ENCODE measurements at regions not wholly inside any gene's neighbourhood (a gene's known extent, or its start where the extent isn't known, plus 50 kb on each side); places are given as distances from the start of the nearest gene placed in this dataset.

DNA sequence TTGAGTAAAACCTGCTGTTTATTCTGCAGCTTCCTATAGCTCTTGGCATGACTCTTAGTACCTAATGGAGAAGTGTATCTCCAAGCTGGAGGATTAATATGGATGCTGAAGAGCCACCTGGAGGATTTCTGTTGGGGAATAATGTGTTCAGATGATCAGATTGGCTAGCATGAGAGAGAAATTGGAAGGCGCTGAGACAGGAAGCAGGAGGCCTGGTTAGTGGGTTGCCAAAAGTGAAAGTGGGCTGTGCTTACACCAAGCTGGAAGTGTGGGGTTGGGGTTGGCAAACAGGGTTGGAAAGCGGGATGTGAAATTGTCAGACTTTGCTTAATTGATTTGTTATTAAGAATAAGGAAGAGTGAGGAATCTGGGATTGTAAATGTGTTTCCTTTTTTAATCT, 111.8 kb upstream of the PLPP4 start:
- no peak overlapping the region for H3K9ac ChIP-seq (ENCODE audit: low read depth, low read length)
- no peaks in the 10 kb centered on the region for H3K36me3 ChIP-seq (ENCODE audit: insufficient read depth, low read length)
- H3K9me3 ChIP-seq (ENCODE audit: control insufficient read depth, insufficient read depth, low read length), result no peaks in the 10 kb centered on the region

GRCh38 chr10:120347644-120348043, 109.4 kb upstream of the PLPP4 start:
- Histone ChIP-seq H3K9ac (ENCODE audit: low read depth, low read length) (no peak overlapping the region), H3K9me3 (ENCODE audit: control insufficient read depth, insufficient read depth, low read length) (no peaks in the 10 kb centered on the region), H3K4me1 (ENCODE audit: insufficient read depth, low read length) (no peaks in the 10 kb centered on the region; the same call in 1 of the 2 replicates), H3K36me3 (ENCODE audit: insufficient read depth, low read length) (no peaks in the 10 kb centered on the region)

More for the DNA sequence above, 111.8 kb upstream of the PLPP4 start:
- no peaks in the 10 kb centered on the region; the same call in 1 of the 2 replicates for H3K4me1 ChIP-seq (ENCODE audit: insufficient read depth, low read length)

DNA sequence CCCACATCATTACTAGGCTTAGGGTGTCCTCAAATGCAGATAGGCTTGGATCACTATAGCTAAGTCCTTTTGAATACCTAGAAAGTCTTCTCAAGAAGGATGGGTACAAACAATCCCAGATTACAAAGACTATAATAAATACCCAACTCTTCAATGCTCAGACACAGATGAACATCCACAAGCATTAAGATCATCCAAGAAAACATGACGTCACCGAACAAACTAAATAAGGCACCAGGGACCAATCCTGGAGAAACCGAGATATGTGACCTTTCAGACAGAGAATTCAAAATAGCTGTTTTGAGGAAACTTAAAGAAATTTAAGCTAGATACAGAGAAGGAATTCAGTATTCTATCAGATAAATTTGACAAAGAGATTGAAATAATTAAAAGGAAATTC, 108.0 kb upstream of the PLPP4 start:
- Histone ChIP-seq H3K9ac (ENCODE audit: low read depth, low read length) (no peak overlapping the region), H3K9me3 (ENCODE audit: control insufficient read depth, insufficient read depth, low read length) (no peaks in the 10 kb centered on the region), H3K36me3 (ENCODE audit: insufficient read depth, low read length) (no peaks in the 10 kb centered on the region), H3K4me1 (ENCODE audit: insufficient read depth, low read length) (no peaks in the 10 kb centered on the region)

DNA sequence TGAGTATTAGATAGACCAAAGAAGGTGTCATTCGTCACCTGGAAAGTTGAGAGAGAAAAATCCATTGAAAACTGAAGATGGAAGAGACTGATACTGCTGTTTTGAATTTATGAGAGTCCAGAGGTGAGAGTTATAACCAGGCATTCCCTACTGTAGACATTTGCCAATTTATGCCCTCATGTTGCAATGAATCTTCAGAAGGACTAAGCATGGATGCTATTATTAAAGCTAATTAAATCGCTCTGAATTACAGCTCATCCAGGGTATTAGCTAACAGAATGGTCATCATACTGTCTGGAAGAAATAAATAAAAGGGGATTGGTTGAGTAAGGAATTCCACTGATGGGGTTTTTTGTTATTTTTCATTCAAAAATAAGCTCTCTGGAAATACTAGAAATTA, 101.6 kb upstream of the PLPP4 start:
- H3K9me3 ChIP-seq (ENCODE audit: control insufficient read depth, insufficient read depth, low read length), result no peaks in the 10 kb centered on the region
- no peaks in the 10 kb centered on the region for H3K4me1 ChIP-seq (ENCODE audit: insufficient read depth, low read length)
- no peak overlapping the region for H3K9ac ChIP-seq (ENCODE audit: low read depth, low read length)
- H3K36me3 ChIP-seq (ENCODE audit: insufficient read depth, low read length), result no peaks in the 10 kb centered on the region

DNA sequence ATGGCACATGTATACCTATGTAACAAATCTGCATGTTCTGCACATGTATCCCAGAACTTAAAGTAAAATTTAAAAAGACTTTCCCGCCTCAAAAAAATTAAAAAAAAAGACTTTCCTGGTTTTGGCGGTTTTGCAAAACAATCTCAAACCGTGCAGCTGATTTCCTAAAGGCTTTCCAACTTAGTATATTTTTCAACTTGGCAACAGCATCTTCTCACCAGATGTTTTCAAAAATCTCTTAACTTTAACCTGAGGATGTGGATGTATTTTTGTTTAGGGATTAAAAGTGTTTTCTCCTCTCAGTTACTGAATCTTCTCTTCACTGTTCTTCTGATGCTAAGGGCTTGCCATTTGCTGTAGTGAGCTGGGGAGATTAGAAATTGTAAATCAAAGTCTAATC, 96.5 kb upstream of the PLPP4 start:
- Histone ChIP-seq H3K36me3 (ENCODE audit: insufficient read depth, low read length) (no peaks in the 10 kb centered on the region), H3K9me3 (ENCODE audit: control insufficient read depth, insufficient read depth, low read length) (no peaks in the 10 kb centered on the region), H3K4me1 (ENCODE audit: insufficient read depth, low read length) (no peaks in the 10 kb centered on the region), H3K9ac (ENCODE audit: low read depth, low read length) (no peak overlapping the region)

DNA sequence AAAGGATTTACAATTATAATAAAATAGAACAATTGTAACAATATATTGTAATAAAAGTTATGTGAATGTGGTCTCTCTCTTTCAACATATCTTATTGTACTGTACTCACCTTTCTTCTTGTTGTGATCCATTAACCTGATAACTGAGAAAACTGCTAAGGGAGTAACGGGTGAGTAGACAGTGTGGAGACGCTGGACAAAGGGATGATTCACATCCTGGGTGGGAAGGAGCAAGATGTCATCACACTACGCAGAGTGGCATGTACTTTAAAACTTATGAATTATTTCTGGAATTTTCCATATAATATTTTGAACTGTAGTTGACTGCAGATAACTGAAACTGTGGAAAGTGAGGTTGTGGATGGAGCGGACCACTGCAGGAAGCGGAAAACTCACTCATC, 91.2 kb upstream of the PLPP4 start:
- Histone ChIP-seq H3K4me1 (ENCODE audit: insufficient read depth, low read length) (no peaks in the 10 kb centered on the region), H3K36me3 (ENCODE audit: insufficient read depth, low read length) (no peaks in the 10 kb centered on the region), H3K9ac (ENCODE audit: low read depth, low read length) (no peak overlapping the region), H3K9me3 (ENCODE audit: control insufficient read depth, insufficient read depth, low read length) (no peaks in the 10 kb centered on the region)

DNA sequence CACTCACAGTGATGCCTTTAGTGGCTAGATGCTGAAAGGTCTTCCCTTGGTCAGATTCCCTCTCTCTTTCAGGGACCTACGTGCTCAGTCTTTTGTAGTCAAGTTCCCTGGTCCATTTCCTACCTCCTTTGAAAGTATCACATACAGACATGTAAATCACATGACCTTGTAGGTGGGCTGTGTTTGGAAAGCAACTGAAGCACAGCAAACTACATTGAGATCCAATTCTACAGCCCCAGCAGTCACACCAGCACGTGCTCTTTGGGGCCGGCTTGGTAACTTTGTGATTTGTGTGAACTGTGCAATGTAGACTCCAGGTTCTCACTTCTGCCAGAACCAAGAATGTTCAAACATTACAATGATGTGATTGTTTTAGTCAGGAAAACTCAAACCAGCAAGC, 89.7 kb upstream of the PLPP4 start:
- no peaks in the 10 kb centered on the region for H3K4me1 ChIP-seq (ENCODE audit: insufficient read depth, low read length)
- H3K36me3 ChIP-seq (ENCODE audit: insufficient read depth, low read length), result no peaks in the 10 kb centered on the region
- H3K9me3 ChIP-seq (ENCODE audit: control insufficient read depth, insufficient read depth, low read length), result no peaks in the 10 kb centered on the region
- H3K9ac ChIP-seq (ENCODE audit: low read depth, low read length), result no peak overlapping the region

DNA sequence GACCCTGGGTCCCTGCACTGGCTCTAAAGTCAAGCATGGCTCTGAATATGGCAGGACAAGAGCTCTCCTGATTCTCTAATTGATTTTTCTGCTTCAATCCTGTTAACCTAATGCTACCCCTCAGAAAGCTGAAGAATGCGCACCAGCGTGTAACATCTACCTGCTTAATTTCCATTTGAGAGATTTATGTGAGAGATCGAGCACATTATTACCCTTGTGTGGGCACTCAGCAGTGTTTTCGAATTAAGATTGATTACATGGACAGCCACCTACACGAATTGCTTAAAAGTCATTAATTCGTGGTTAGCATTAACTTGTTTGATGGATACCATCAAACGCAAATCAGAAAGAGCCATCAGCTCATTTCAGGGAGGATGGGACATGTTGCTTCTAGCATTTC, 88.7 kb upstream of the PLPP4 start:
- Histone ChIP-seq H3K9ac (ENCODE audit: low read depth, low read length) (no peak overlapping the region), H3K9me3 (ENCODE audit: control insufficient read depth, insufficient read depth, low read length) (no peaks in the 10 kb centered on the region), H3K4me1 (ENCODE audit: insufficient read depth, low read length) (no peaks in the 10 kb centered on the region), H3K36me3 (ENCODE audit: insufficient read depth, low read length) (no peaks in the 10 kb centered on the region)

DNA sequence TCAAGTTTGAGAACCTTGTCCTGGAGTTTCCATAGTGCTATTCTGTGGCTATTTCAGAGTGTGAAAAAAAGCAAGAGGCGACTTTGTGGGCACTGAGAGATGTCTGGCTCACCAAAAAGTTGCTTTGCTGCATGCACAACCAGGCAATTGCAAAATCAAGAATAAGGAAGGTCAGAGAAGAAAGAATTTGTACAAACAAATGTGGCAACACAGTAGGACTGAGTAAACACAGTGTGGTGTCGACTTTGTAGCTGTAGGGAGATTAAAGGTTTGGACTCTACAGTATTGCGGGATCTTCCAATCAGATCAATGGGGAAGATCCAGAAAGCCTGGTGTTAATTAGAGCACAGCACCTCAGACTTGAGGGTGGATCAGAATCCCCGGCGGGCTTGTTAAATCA, 88.1 kb upstream of the PLPP4 start:
- Histone ChIP-seq H3K4me1 (ENCODE audit: insufficient read depth, low read length) (no peaks in the 10 kb centered on the region), H3K9ac (ENCODE audit: low read depth, low read length) (no peak overlapping the region), H3K9me3 (ENCODE audit: control insufficient read depth, insufficient read depth, low read length) (no peaks in the 10 kb centered on the region), H3K36me3 (ENCODE audit: insufficient read depth, low read length) (no peaks in the 10 kb centered on the region)

DNA sequence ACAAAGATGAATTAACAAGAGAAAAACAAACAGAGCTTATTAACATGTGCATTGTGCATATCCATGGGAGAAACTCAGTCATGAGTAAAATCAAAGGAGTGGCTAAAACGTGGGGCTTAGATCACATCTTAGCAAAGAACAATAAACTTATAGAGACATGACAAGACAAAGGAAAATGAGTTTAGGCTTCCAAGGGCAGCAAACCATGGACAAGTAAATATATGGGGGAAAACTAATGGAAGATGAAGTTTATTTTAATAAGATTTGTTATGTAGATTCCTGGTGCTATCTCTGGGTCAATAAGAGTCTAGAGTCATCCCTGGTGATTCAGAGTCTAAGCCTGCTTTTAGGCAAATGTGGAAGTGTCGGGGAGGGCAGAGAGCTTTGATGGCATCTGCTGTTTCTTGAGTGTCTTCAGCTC, 87.2 kb upstream of the PLPP4 start:
- Histone ChIP-seq H3K9ac (ENCODE audit: low read depth, low read length) (no peak overlapping the region), H3K36me3 (ENCODE audit: insufficient read depth, low read length) (no peaks in the 10 kb centered on the region), H3K4me1 (ENCODE audit: insufficient read depth, low read length) (no peaks in the 10 kb centered on the region), H3K9me3 (ENCODE audit: control insufficient read depth, insufficient read depth, low read length) (no peaks in the 10 kb centered on the region)

DNA sequence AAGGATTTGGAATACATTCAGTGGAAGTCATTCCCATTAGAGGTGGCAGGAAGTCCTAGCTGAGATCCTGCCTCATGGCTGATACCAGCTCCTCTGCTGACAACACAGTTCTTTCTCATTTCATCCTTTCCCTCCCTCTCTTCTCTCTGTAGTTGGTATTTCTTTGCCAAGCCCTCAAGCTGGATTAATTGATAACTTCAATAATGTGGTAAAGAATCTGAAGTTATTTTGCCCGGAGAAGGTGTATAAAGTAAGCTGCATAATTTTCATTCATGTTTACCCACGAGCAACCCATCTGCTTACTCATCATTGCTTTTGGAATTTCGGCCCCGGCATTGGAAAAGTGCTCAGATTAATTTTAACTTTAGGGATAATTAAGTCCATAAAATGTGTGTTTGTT, 85.2 kb upstream of the PLPP4 start:
- no peaks in the 10 kb centered on the region for H3K36me3 ChIP-seq (ENCODE audit: insufficient read depth, low read length)
- no peaks in the 10 kb centered on the region for H3K9me3 ChIP-seq (ENCODE audit: control insufficient read depth, insufficient read depth, low read length)
- H3K4me1 ChIP-seq (ENCODE audit: insufficient read depth, low read length), result no peaks in the 10 kb centered on the region
- no peak overlapping the region for H3K9ac ChIP-seq (ENCODE audit: low read depth, low read length)

GRCh38 chr10:120372917-120373316, 84.1 kb upstream of the PLPP4 start:
- no peaks in the 10 kb centered on the region for H3K36me3 ChIP-seq (ENCODE audit: insufficient read depth, low read length)
- no peaks in the 10 kb centered on the region for H3K9me3 ChIP-seq (ENCODE audit: control insufficient read depth, insufficient read depth, low read length)
- H3K9ac ChIP-seq (ENCODE audit: low read depth, low read length), result no peak overlapping the region
- H3K4me1 ChIP-seq (ENCODE audit: insufficient read depth, low read length), result no peaks in the 10 kb centered on the region

DNA sequence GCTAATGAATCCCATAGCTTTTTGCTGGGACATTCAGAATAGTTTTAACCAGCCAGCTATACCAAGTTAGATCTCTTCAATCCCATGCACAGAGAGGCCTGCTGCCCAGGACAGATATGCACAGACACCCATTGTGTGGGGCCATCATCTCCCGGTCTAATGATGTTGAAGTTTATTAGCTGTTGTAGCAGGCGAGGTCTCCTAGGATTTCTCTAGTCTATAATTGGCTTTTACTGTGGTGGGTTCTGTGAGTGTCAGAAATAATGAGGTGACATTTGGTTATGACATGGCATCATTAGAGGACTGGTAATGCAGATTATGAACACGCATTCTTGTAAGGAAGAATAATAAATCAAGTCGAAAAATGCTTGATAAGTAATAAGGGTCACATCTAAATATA, 81.4 kb upstream of the PLPP4 start:
- H3K36me3 ChIP-seq (ENCODE audit: insufficient read depth, low read length), result no peaks in the 10 kb centered on the region
- H3K4me1 ChIP-seq (ENCODE audit: insufficient read depth, low read length), result no peaks in the 10 kb centered on the region
- H3K9ac ChIP-seq (ENCODE audit: low read depth, low read length), result no peak overlapping the region
- no peaks in the 10 kb centered on the region for H3K9me3 ChIP-seq (ENCODE audit: control insufficient read depth, insufficient read depth, low read length)

DNA sequence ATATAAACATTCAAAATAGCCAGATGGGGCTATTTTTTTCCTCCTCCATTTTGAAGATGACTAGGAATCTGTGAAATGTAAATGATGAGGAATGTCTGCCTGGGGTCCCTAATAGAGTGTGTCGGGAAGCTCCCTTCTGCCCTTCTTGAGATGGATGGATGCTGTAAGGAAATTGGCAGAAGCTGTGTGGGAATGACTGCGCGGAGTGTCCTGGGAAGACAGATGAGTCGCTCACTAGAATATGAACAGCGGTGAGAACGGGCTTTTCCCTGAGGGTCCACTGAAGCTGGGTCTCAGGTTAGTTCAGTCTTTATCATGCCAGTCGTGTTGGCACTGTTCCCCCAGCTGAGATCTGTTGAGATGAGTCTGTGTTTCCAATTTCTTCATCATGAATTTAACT, 75.1 kb upstream of the PLPP4 start:
- Histone ChIP-seq H3K36me3 (ENCODE audit: insufficient read depth, low read length) (no peaks in the 10 kb centered on the region), H3K9ac (ENCODE audit: low read depth, low read length) (no peak overlapping the region), H3K4me1 (ENCODE audit: insufficient read depth, low read length) (no peaks in the 10 kb centered on the region), H3K9me3 (ENCODE audit: control insufficient read depth, insufficient read depth, low read length) (no peaks in the 10 kb centered on the region)

DNA sequence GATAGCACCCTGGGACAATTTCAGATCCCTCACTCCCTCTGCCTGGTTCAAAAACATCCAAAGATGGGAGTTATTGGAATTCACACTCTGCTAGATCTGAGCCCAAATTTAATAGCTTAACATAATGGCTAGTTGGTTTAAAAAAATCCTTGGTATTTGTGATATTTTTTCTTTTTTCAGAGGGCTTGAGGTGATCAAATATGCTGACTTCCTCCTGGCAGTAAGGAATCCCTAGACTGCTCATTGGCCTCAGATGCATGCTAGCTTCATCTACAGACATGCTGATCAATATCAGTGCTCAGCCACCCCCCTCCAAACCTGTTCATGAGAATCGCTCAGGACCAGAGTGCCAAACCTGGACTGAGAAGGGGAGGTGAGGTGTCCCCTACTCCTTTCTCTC, 74.7 kb upstream of the PLPP4 start:
- Histone ChIP-seq H3K4me1 (ENCODE audit: insufficient read depth, low read length) (no peaks in the 10 kb centered on the region), H3K36me3 (ENCODE audit: insufficient read depth, low read length) (no peaks in the 10 kb centered on the region), H3K9ac (ENCODE audit: low read depth, low read length) (no peak overlapping the region), H3K9me3 (ENCODE audit: control insufficient read depth, insufficient read depth, low read length) (no peaks in the 10 kb centered on the region)

- H3K9ac ChIP-seq (ENCODE audit: low read depth, low read length), result no peak overlapping the region
- no peaks in the 10 kb centered on the region for H3K9me3 ChIP-seq (ENCODE audit: control insufficient read depth, insufficient read depth, low read length)
- H3K4me1 ChIP-seq (ENCODE audit: insufficient read depth, low read length), result no peaks in the 10 kb centered on the region
- H3K36me3 ChIP-seq (ENCODE audit: insufficient read depth, low read length), result no peaks in the 10 kb centered on the region
Observed at GRCh38 chr10:120385992-120386391, 71.0 kb upstream of the PLPP4 start.

All from ES-I3 (cell line).